GM23338 (cell line): ENCODE measurements at regions not wholly inside any gene's neighbourhood (a gene's known extent, or its start where the extent isn't known, plus 50 kb on each side); places are given as distances from the start of the nearest gene placed in this dataset.

ENCODE experiments used
- CTCF ChIP-seq, 2 experiments: fragments of 200-600 bp in 1 of 2; sonication (generic) in 1 of 2; conservative IDR thresholded peaks; 2 replicates each; pipeline versions ENCODE4 v1.5.1 to v1.6.1; 2016 to 2017; ENCODE audit warnings: antibody characterized with exemption in 2 of 2, low read depth in 2 of 2, mild to moderate bottlenecking in 2 of 2, moderate library complexity in 1 of 2
- EZH2 ChIP-seq: fragments of 200-600 bp; sonication (generic); IDR thresholded peaks from one replicate; pipeline ENCODE4 v1.8.0; 2017; ENCODE audit warnings: antibody characterized with exemption, mild to moderate bottlenecking, low read depth; ENCODE audit not compliant: unreplicated experiment
- EZH2phosphoT487 ChIP-seq: fragments of 200-600 bp; sonication (generic); IDR thresholded peaks from one replicate; pipeline ENCODE4 v1.8.1; 2018; ENCODE audit warnings: antibody characterized with exemption; ENCODE audit not compliant: unreplicated experiment
- POLR2AphosphoS5 ChIP-seq: IDR thresholded peaks from 2 replicates; pipeline ENCODE4 v1.6.1; 2016; ENCODE audit warnings: antibody characterized with exemption, low read depth
- ZNF114 ChIP-seq: fragments of 250-450 bp; sonication (Bioruptor Pico); IDR thresholded peaks from 2 replicates; pipeline ENCODE4 v1.5.0; 2020; ENCODE audit warnings: mild to moderate bottlenecking, moderate library complexity
- ZNF462 ChIP-seq: fragments of 250-450 bp; sonication (Bioruptor Pico); IDR thresholded peaks from 2 replicates; pipeline ENCODE4 v1.5.0; 2020; ENCODE audit warnings: mild to moderate bottlenecking, moderate library complexity

GRCh38 chr1:106962591-106962990 is 93.9 kb upstream of the PRMT6 start:
- TF ChIP-seq POLR2AphosphoS5 (no peak), CTCF (conservative IDR thresholded peaks at IDR 0.05; ENCODE audit: low read depth in 2 of 2) (no peak), EZH2 (no peak), EZH2phosphoT487 (no peak), ZNF114 (CRISPR knock-in tag) (no peak), ZNF462 (no peak)
